ENCODE measurements at regions not wholly inside any gene's neighbourhood (a gene's known extent, or its start where the extent isn't known, plus 50 kb on each side); places are given as distances from the start of the nearest gene placed in this dataset.

DNA sequence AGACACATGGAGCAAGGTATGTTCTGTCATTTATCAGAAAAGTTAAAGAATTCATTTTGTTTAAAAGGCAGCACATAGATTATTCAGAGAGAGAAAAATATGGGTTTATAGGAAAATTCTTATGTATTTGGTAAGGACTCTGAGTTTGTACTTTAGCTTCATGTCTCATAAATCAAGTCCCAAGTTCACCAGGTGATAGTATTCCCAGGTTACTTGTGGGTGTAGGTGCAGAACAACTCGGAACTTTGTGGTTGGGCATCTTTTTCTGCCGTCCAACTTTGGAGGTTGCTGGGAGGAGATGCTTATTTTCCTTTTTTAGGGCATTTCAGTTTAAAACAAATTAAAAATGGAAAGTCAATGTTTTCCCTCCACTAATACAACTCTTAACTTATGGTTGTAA is 269.8 kb upstream of the DMRT1 start:
- peaks cover 0 to 38% (median 19%) of the 10 kb centered on the region in 3 donors for H3K4me1 Mint-ChIP-seq
- no peak overlapping the region for H3K4me3 Mint-ChIP-seq
- Histone ChIP-seq H3K9me3 (no peaks in the 10 kb centered on the region), H3K27me3 (replicated peaks in 1 of 2; ENCODE audit: control insufficient read depth in 2 of 2, extremely low read depth in 1 of 2, insufficient read depth in 2 of 2, low read length in 1 of 2) (peaks cover 0 to 2% of the 10 kb centered on the region in 2 experiments), H3K27ac (ENCODE audit: low read length) (no peak overlapping the region), H3K36me3 (ENCODE audit: control insufficient read depth in 2 of 2, extremely low read depth in 1 of 2, insufficient read depth in 1 of 2, low read length in 1 of 2) (no peaks in the 10 kb centered on the region), H3K4me1 (ENCODE audit: control insufficient read depth in 1 of 2, extremely low read depth in 1 of 2, insufficient read depth in 2 of 2, low read length in 2 of 2) (peaks cover 0 to 4% of the 10 kb centered on the region in 2 experiments), H3K4me3 (ENCODE audit: control insufficient read depth in 1 of 2, extremely low read depth in 1 of 2, low read length in 1 of 2) (no peak overlapping the region)
- H3K36me3 Mint-ChIP-seq: peaks cover 6% of the 10 kb centered on the region
- H3K9me3 Mint-ChIP-seq: peaks cover 0 to 3% (median 0%) of the 10 kb centered on the region in 3 donors
- no peak overlapping the region for H3K27ac Mint-ChIP-seq
- DNase-seq (no peak), ATAC-seq (replicated peaks in 1 of 4) (no peak)
- WGBS (ENCODE audit: insufficient coverage): no CpG with 5 or more reads among the region's 2 CpGs
- CTCF ChIA-PET: no interaction called here
- H3K27me3 Mint-ChIP-seq: no peaks in the 10 kb centered on the region
- POLR2A ChIA-PET: no interaction called here

- no peak overlapping the region for H3K27ac Mint-ChIP-seq
- POLR2A ChIA-PET: no interaction called here
- H3K27me3 ChIP-seq (replicated peaks in 1 of 2; ENCODE audit: control insufficient read depth in 2 of 2, extremely low read depth in 1 of 2, insufficient read depth in 2 of 2, low read length in 1 of 2): peaks cover 0 to 2% of the 10 kb centered on the region in 2 experiments
- no peaks in the 10 kb centered on the region for H3K4me1 ChIP-seq (ENCODE audit: control insufficient read depth in 1 of 2, extremely low read depth in 1 of 2, insufficient read depth in 2 of 2, low read length in 2 of 2)
- DNase-seq: no peak
- no peak overlapping the region for H3K4me3 ChIP-seq (ENCODE audit: control insufficient read depth in 1 of 2, extremely low read depth in 1 of 2, low read length in 1 of 2)
- peaks cover 0 to 30% (median 5%) of the 10 kb centered on the region in 3 donors for H3K4me1 Mint-ChIP-seq
- no peaks in the 10 kb centered on the region for H3K9me3 ChIP-seq
- H3K27me3 Mint-ChIP-seq: no peaks in the 10 kb centered on the region
- 100% methylated on average over 2 of the region's 10 CpGs for WGBS (ENCODE audit: insufficient coverage)
- no peaks in the 10 kb centered on the region for H3K9me3 Mint-ChIP-seq
- H3K4me3 Mint-ChIP-seq: no peak overlapping the region
- H3K27ac ChIP-seq (ENCODE audit: low read length): no peak overlapping the region
- H3K36me3 ChIP-seq (ENCODE audit: control insufficient read depth in 2 of 2, extremely low read depth in 1 of 2, insufficient read depth in 1 of 2, low read length in 1 of 2): no peaks in the 10 kb centered on the region
- H3K36me3 Mint-ChIP-seq: peaks cover 4% of the 10 kb centered on the region
- CTCF ChIA-PET: no interaction called here
- no peak for ATAC-seq (replicated peaks in 1 of 4)
Measured at GRCh38 chr9:573691-574410, 267.6 kb upstream of the DMRT1 start.

GRCh38 chr9:575139-575538 is 266.4 kb upstream of the DMRT1 start:
- POLR2A ChIA-PET: no interaction called here
- Mint-ChIP-seq H3K27me3 (no peaks in the 10 kb centered on the region), H3K36me3 (peaks cover 9% of the 10 kb centered on the region), H3K4me1 (peaks cover 0 to 21% (median 0%) of the 10 kb centered on the region in 3 donors), H3K4me3 (no peak overlapping the region), H3K9me3 (no peaks in the 10 kb centered on the region), H3K27ac (no peak overlapping the region)
- H3K4me3 ChIP-seq (ENCODE audit: control insufficient read depth in 1 of 2, extremely low read depth in 1 of 2, low read length in 1 of 2): no peak overlapping the region
- H3K4me1 ChIP-seq (ENCODE audit: control insufficient read depth in 1 of 2, extremely low read depth in 1 of 2, insufficient read depth in 2 of 2, low read length in 2 of 2): no peaks in the 10 kb centered on the region
- H3K36me3 ChIP-seq (ENCODE audit: control insufficient read depth in 2 of 2, extremely low read depth in 1 of 2, insufficient read depth in 1 of 2, low read length in 1 of 2): no peaks in the 10 kb centered on the region
- CTCF ChIA-PET: no interaction called here
- H3K27ac ChIP-seq (ENCODE audit: low read length): no peak overlapping the region
- ATAC-seq (replicated peaks in 1 of 4): no peak
- H3K9me3 ChIP-seq: no peaks in the 10 kb centered on the region
- no peak for DNase-seq
- no CpG with 5 or more reads among the region's 1 CpG for whole genome bisulfite sequencing (ENCODE audit: insufficient coverage)
- H3K27me3 ChIP-seq (replicated peaks in 1 of 2; ENCODE audit: control insufficient read depth in 2 of 2, extremely low read depth in 1 of 2, insufficient read depth in 2 of 2, low read length in 1 of 2): peaks cover 0 to 2% of the 10 kb centered on the region in 2 experiments

- Mint-ChIP-seq H3K4me3 (no peak overlapping the region), H3K27me3 (no peaks in the 10 kb centered on the region), H3K4me1 (peaks cover 0 to 13% (median 0%) of the 10 kb centered on the region in 3 donors), H3K9me3 (no peaks in the 10 kb centered on the region), H3K36me3 (peaks cover 10% of the 10 kb centered on the region), H3K27ac (no peak overlapping the region)
- DNase-seq (no peak), ATAC-seq (replicated peaks in 1 of 4) (no peak)
- Histone ChIP-seq H3K36me3 (ENCODE audit: control insufficient read depth in 2 of 2, extremely low read depth in 1 of 2, insufficient read depth in 1 of 2, low read length in 1 of 2) (peaks cover 0 to 4% of the 10 kb centered on the region in 2 donors), H3K4me1 (ENCODE audit: control insufficient read depth in 1 of 2, extremely low read depth in 1 of 2, insufficient read depth in 2 of 2, low read length in 2 of 2) (no peaks in the 10 kb centered on the region), H3K9me3 (no peaks in the 10 kb centered on the region), H3K4me3 (ENCODE audit: control insufficient read depth in 1 of 2, extremely low read depth in 1 of 2, low read length in 1 of 2) (no peak overlapping the region), H3K27me3 (replicated peaks in 1 of 2; ENCODE audit: control insufficient read depth in 2 of 2, extremely low read depth in 1 of 2, insufficient read depth in 2 of 2, low read length in 1 of 2) (no peaks in the 10 kb centered on the region), H3K27ac (ENCODE audit: low read length) (no peak overlapping the region)
- WGBS (ENCODE audit: insufficient coverage): 93% methylated on average over 27 of the region's 39 CpGs
- POLR2A ChIA-PET: interaction anchor here in 1 of 2 donors (0.6 kb wide), 1 partner anchor 307 kb away, joined by 3 read pairs; no protein-coding TSS in a partner anchor
- CTCF ChIA-PET: no interaction called here
Measured at GRCh38 chr9:580652-581342, 260.7 kb upstream of the DMRT1 start.

- CTCF ChIA-PET: no interaction called here
- Mint-ChIP-seq H3K9me3 (no peaks in the 10 kb centered on the region), H3K36me3 (peaks cover 6% of the 10 kb centered on the region), H3K27ac (no peak overlapping the region), H3K4me1 (peaks cover 0 to 8% (median 0%) of the 10 kb centered on the region in 3 donors), H3K4me3 (no peak overlapping the region), H3K27me3 (no peaks in the 10 kb centered on the region)
- ATAC-seq (replicated peaks in 1 of 4) (no peak), DNase-seq (no peak)
- POLR2A ChIA-PET: no interaction called here
- Histone ChIP-seq H3K36me3 (ENCODE audit: control insufficient read depth in 2 of 2, extremely low read depth in 1 of 2, insufficient read depth in 1 of 2, low read length in 1 of 2) (peaks cover 0 to 4% of the 10 kb centered on the region in 2 donors), H3K4me3 (ENCODE audit: control insufficient read depth in 1 of 2, extremely low read depth in 1 of 2, low read length in 1 of 2) (no peak overlapping the region), H3K4me1 (ENCODE audit: control insufficient read depth in 1 of 2, extremely low read depth in 1 of 2, insufficient read depth in 2 of 2, low read length in 2 of 2) (no peaks in the 10 kb centered on the region), H3K27me3 (replicated peaks in 1 of 2; ENCODE audit: control insufficient read depth in 2 of 2, extremely low read depth in 1 of 2, insufficient read depth in 2 of 2, low read length in 1 of 2) (no peaks in the 10 kb centered on the region), H3K27ac (ENCODE audit: low read length) (no peak overlapping the region), H3K9me3 (no peaks in the 10 kb centered on the region)
- WGBS (ENCODE audit: insufficient coverage): 66% methylated on average over 3 of the region's 7 CpGs
Measured at GRCh38 chr9:581673-582497, 259.6 kb upstream of the DMRT1 start.

DNA sequence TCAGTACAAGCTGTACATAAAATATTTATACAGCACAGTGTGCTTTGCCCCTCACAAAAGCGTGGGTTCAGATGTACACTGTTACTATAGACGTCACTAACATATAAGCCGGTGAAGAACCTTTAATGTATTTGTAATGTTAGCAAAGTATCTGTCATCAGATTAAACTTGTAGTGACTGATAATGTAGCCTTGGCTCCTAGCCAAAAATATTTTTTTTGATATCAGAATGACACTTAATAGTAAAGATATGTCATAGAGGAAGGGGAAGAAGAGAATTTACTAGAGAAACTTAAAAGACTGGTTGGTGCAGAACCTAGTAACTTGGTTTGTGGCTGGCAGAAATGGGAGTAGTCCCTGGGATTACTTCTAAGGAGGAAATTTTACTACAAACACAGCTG is 258.7 kb upstream of the DMRT1 start:
- Mint-ChIP-seq H3K27me3 (no peaks in the 10 kb centered on the region), H3K27ac (no peak overlapping the region), H3K4me3 (no peak overlapping the region), H3K36me3 (peaks cover 6% of the 10 kb centered on the region), H3K4me1 (peaks cover 0 to 8% (median 0%) of the 10 kb centered on the region in 3 donors), H3K9me3 (no peaks in the 10 kb centered on the region)
- ATAC-seq (replicated peaks in 1 of 4) (no peak), DNase-seq (no peak)
- CTCF ChIA-PET: no interaction called here
- POLR2A ChIA-PET: no interaction called here
- Histone ChIP-seq H3K36me3 (ENCODE audit: control insufficient read depth in 2 of 2, extremely low read depth in 1 of 2, insufficient read depth in 1 of 2, low read length in 1 of 2) (peaks cover 0 to 4% of the 10 kb centered on the region in 2 donors), H3K27me3 (replicated peaks in 1 of 2; ENCODE audit: control insufficient read depth in 2 of 2, extremely low read depth in 1 of 2, insufficient read depth in 2 of 2, low read length in 1 of 2) (no peaks in the 10 kb centered on the region), H3K4me3 (ENCODE audit: control insufficient read depth in 1 of 2, extremely low read depth in 1 of 2, low read length in 1 of 2) (no peak overlapping the region), H3K27ac (ENCODE audit: low read length) (no peak overlapping the region), H3K9me3 (no peaks in the 10 kb centered on the region), H3K4me1 (ENCODE audit: control insufficient read depth in 1 of 2, extremely low read depth in 1 of 2, insufficient read depth in 2 of 2, low read length in 2 of 2) (no peaks in the 10 kb centered on the region)
- WGBS (ENCODE audit: insufficient coverage): no CpG with 5 or more reads among the region's 3 CpGs
